Stimulated activated CD8-positive, alpha-beta memory T cell treated with anti-CD3 and anti-CD28 coated beads, Interleukin-2, amount 100 ng/mL, for 1 hour (primary cell): ENCODE measurements at regions not wholly inside any gene's neighbourhood (a gene's known extent, or its start where the extent isn't known, plus 50 kb on each side); places are given as distances from the start of the nearest gene placed in this dataset.

ENCODE experiments used
- DNase-seq, 2 donors: peaks; one replicate each; pipeline ENCODE4 v3.0.0-alpha.2; 2020; ENCODE audit warnings: low read depth in 2 of 2

- DNase-seq = no peak
Measured at GRCh38 chr20:24106150-24106800, 117.7 kb upstream of the GGTLC1 start.

GRCh38 chr20:24102749-24103333 lies 114.3 kb upstream of the GGTLC1 start:
- DNase-seq = no peak

- no peak for DNase-seq
Measured at GRCh38 chr20:24102290-24102689, 113.7 kb upstream of the GGTLC1 start.

GRCh38 chr20:24100370-24101011 lies 111.9 kb upstream of the GGTLC1 start:
- peak; percentile 40 to 43 for DNase-seq

- no peak for DNase-seq
Measured at GRCh38 chr20:24098886-24099285, 110.3 kb upstream of the GGTLC1 start.

GRCh38 chr20:24097506-24098245 lies 109.1 kb upstream of the GGTLC1 start:
- no peak for DNase-seq

GRCh38 chr20:24096864-24097450 lies 108.4 kb upstream of the GGTLC1 start:
- no peak for DNase-seq

GRCh38 chr20:24096264-24096663 lies 107.7 kb upstream of the GGTLC1 start:
- no peak for DNase-seq

GRCh38 chr20:24095756-24096155 lies 107.2 kb upstream of the GGTLC1 start:
- DNase-seq = no peak

- DNase-seq = no peak
Measured at GRCh38 chr20:24095303-24095702, 106.7 kb upstream of the GGTLC1 start.

GRCh38 chr20:24089576-24089975 lies 101.0 kb upstream of the GGTLC1 start:
- no peak for DNase-seq

GRCh38 chr20:24086121-24086520 lies 97.5 kb upstream of the GGTLC1 start:
- DNase-seq = no peak

- DNase-seq = no peak
Measured at GRCh38 chr20:24084281-24084680, 95.7 kb upstream of the GGTLC1 start.

GRCh38 chr20:24081077-24081476 lies 92.5 kb upstream of the GGTLC1 start:
- DNase-seq = no peak

GRCh38 chr20:24079661-24080412 lies 91.3 kb upstream of the GGTLC1 start:
- no peak for DNase-seq

GRCh38 chr20:24077145-24077544 lies 88.6 kb upstream of the GGTLC1 start:
- DNase-seq = no peak

GRCh38 chr20:24070679-24071078 lies 82.1 kb upstream of the GGTLC1 start:
- no peak for DNase-seq

GRCh38 chr20:24066076-24066700 lies 77.6 kb upstream of the GGTLC1 start:
- no peak for DNase-seq

- DNase-seq = no peak
Measured at GRCh38 chr20:24064915-24065314, 76.3 kb upstream of the GGTLC1 start.

- DNase-seq = no peak
Measured at GRCh38 chr20:24064092-24064491, 75.5 kb upstream of the GGTLC1 start.

GRCh38 chr20:24063100-24063499 lies 74.5 kb upstream of the GGTLC1 start:
- no peak for DNase-seq
